H1 (cell line): ENCODE measurements at regions not wholly inside any gene's neighbourhood (a gene's known extent, or its start where the extent isn't known, plus 50 kb on each side); places are given as distances from the start of the nearest gene placed in this dataset.

Experiments used
- TF ChIP-seq, protein P1 (sequence below), 3 experiments: IDR thresholded peaks; 1 replicate in 2 of 3; 2 replicates in 1 of 3; pipeline versions ENCODE4 v1.5.1 to v1.6.1; 2011; ENCODE audit warnings: low read length in 3 of 3, mild to moderate bottlenecking in 3 of 3, inconsistent platforms in 2 of 3, low read depth in 1 of 3, moderate library complexity in 1 of 3; ENCODE audit not compliant: insufficient read depth in 1 of 3; ENCODE audit errors: control extremely low read depth in 1 of 3
- TF ChIP-seq, protein P2 (sequence below): IDR thresholded peaks from 2 replicates; pipeline ENCODE4 v1.6.1; 2012; ENCODE audit warnings: inconsistent platforms

DNA sequence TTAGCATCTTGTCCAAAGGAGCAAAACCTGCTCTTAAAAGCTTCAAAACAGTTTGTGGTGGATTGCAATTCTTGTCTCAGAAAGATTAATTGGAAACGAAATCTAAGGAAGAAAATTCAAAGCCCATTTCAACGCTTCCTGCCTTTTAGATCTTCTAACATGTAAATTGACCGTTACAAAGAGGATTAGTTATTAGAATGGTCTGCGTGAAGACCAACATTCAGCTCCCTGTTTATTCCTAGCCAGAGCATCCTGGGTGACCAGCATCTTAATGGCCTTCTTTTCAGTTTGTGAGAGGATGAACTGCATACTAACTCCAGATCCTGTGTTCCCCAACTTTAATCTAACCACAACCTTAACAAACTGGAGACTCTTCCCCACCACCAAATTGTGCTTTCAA lies 109.9 kb upstream of the SLC1A3 start:
- TF ChIP-seq, protein P1, sequence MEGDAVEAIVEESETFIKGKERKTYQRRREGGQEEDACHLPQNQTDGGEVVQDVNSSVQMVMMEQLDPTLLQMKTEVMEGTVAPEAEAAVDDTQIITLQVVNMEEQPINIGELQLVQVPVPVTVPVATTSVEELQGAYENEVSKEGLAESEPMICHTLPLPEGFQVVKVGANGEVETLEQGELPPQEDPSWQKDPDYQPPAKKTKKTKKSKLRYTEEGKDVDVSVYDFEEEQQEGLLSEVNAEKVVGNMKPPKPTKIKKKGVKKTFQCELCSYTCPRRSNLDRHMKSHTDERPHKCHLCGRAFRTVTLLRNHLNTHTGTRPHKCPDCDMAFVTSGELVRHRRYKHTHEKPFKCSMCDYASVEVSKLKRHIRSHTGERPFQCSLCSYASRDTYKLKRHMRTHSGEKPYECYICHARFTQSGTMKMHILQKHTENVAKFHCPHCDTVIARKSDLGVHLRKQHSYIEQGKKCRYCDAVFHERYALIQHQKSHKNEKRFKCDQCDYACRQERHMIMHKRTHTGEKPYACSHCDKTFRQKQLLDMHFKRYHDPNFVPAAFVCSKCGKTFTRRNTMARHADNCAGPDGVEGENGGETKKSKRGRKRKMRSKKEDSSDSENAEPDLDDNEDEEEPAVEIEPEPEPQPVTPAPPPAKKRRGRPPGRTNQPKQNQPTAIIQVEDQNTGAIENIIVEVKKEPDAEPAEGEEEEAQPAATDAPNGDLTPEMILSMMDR (IDR thresholded peaks at IDR 0.05; ENCODE audit: control extremely low read depth in 1 of 3, insufficient read depth in 1 of 3, low read depth in 1 of 3, low read length in 3 of 3) = no peak
- TF ChIP-seq, protein P2, sequence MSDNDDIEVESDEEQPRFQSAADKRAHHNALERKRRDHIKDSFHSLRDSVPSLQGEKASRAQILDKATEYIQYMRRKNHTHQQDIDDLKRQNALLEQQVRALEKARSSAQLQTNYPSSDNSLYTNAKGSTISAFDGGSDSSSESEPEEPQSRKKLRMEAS = no peak
